ENCODE measurements at regions not wholly inside any gene's neighbourhood (a gene's known extent, or its start where the extent isn't known, plus 50 kb on each side); places are given as distances from the start of the nearest gene placed in this dataset.

GRCh38 chrX:5220421-5220820 is 1008.2 kb downstream of the NLGN4X start:
- Mint-ChIP-seq H3K4me1 (ENCODE audit: low read depth) (no peaks in the 10 kb centered on the region), H3K36me3 (ENCODE audit: insufficient read depth in 2 of 2) (no peaks in the 10 kb centered on the region), H3K4me3 (no peak overlapping the region), H3K27me3 (ENCODE audit: low read depth) (no peaks in the 10 kb centered on the region), H3K27ac (no peak overlapping the region), H3K9me3 (peaks cover 5 to 23% of the 10 kb centered on the region in 2 donors)
- ATAC-seq (replicated peaks in 1 of 2), result no peak
- DNase-seq, result no peak

GRCh38 chrX:5194806-5195205 is 1033.9 kb downstream of the NLGN4X start:
- Mint-ChIP-seq H3K27me3 (ENCODE audit: low read depth) (no peaks in the 10 kb centered on the region), H3K9me3 (peaks cover 1 to 2% of the 10 kb centered on the region in 2 donors), H3K27ac (no peak overlapping the region), H3K4me1 (ENCODE audit: low read depth) (no peaks in the 10 kb centered on the region), H3K36me3 (ENCODE audit: insufficient read depth in 2 of 2) (no peaks in the 10 kb centered on the region), H3K4me3 (no peak overlapping the region)
- no peak for DNase-seq
- no peak for ATAC-seq (replicated peaks in 1 of 2)

GRCh38 chrX:5180135-5180741 is 1048.4 kb downstream of the NLGN4X start:
- Mint-ChIP-seq H3K27me3 (ENCODE audit: low read depth) (no peaks in the 10 kb centered on the region), H3K4me1 (ENCODE audit: low read depth) (no peaks in the 10 kb centered on the region), H3K27ac (no peak overlapping the region), H3K9me3 (peaks cover 6 to 17% of the 10 kb centered on the region in 2 donors), H3K36me3 (ENCODE audit: insufficient read depth in 2 of 2) (no peaks in the 10 kb centered on the region), H3K4me3 (no peak overlapping the region)
- ATAC-seq (replicated peaks in 1 of 2) (no peak), DNase-seq (no peak)

- Mint-ChIP-seq H3K4me3 (no peak overlapping the region), H3K36me3 (ENCODE audit: insufficient read depth in 2 of 2) (no peaks in the 10 kb centered on the region), H3K9me3 (peaks cover 8 to 12% of the 10 kb centered on the region in 2 donors), H3K27me3 (ENCODE audit: low read depth) (no peaks in the 10 kb centered on the region), H3K4me1 (ENCODE audit: low read depth) (no peaks in the 10 kb centered on the region), H3K27ac (no peak overlapping the region)
- ATAC-seq (replicated peaks in 1 of 2) (no peak), DNase-seq (no peak)
Observed at GRCh38 chrX:5176766-5177165, 1051.9 kb downstream of the NLGN4X start.

GRCh38 chrX:5163663-5164062 is 1065.0 kb downstream of the NLGN4X start:
- Mint-ChIP-seq H3K27ac (no peak overlapping the region), H3K4me3 (no peak overlapping the region), H3K27me3 (ENCODE audit: low read depth) (no peaks in the 10 kb centered on the region), H3K9me3 (no peaks in the 10 kb centered on the region), H3K4me1 (ENCODE audit: low read depth) (no peaks in the 10 kb centered on the region), H3K36me3 (ENCODE audit: insufficient read depth in 2 of 2) (no peaks in the 10 kb centered on the region)
- no peak for ATAC-seq (replicated peaks in 1 of 2)
- DNase-seq, result no peak

- no peaks in the 10 kb centered on the region for H3K27me3 Mint-ChIP-seq (ENCODE audit: low read depth)
- ATAC-seq (replicated peaks in 1 of 2) (no peak), DNase-seq (no peak)
- no peaks in the 10 kb centered on the region for H3K36me3 Mint-ChIP-seq (ENCODE audit: insufficient read depth in 2 of 2)
- no peak overlapping the region for H3K4me3 Mint-ChIP-seq
- peaks cover 0 to 1% of the 10 kb centered on the region in 2 donors for H3K9me3 Mint-ChIP-seq
- H3K4me1 Mint-ChIP-seq (ENCODE audit: low read depth), result no peaks in the 10 kb centered on the region
- H3K27ac Mint-ChIP-seq, result no peak overlapping the region
Observed at GRCh38 chrX:5155301-5155700, 1073.4 kb downstream of the NLGN4X start.

- H3K27me3 Mint-ChIP-seq (ENCODE audit: low read depth), result no peaks in the 10 kb centered on the region
- no peak overlapping the region for H3K4me3 Mint-ChIP-seq
- H3K4me1 Mint-ChIP-seq (ENCODE audit: low read depth), result no peaks in the 10 kb centered on the region
- DNase-seq, result no peak
- H3K9me3 Mint-ChIP-seq, result peaks cover 0 to 9% of the 10 kb centered on the region in 2 donors
- peaks cover 0 to 2% of the 10 kb centered on the region in 2 donors for H3K36me3 Mint-ChIP-seq (ENCODE audit: insufficient read depth in 2 of 2)
- no peak overlapping the region for H3K27ac Mint-ChIP-seq
- no peak for ATAC-seq (replicated peaks in 1 of 2)
Observed at GRCh38 chrX:5145957-5146356, 1082.7 kb downstream of the NLGN4X start.

- DNase-seq, result no peak
Observed at GRCh38 chrX:5142644-5143043, 1086.0 kb downstream of the NLGN4X start.

GRCh38 chrX:5122181-5122678 is 1106.4 kb downstream of the NLGN4X start:
- Mint-ChIP-seq H3K9me3 (no peaks in the 10 kb centered on the region), H3K4me3 (no peak overlapping the region), H3K4me1 (ENCODE audit: low read depth) (no peaks in the 10 kb centered on the region), H3K27ac (no peak overlapping the region), H3K27me3 (ENCODE audit: low read depth) (no peaks in the 10 kb centered on the region), H3K36me3 (ENCODE audit: insufficient read depth in 2 of 2) (no peaks in the 10 kb centered on the region)
- DNase-seq (no peak), ATAC-seq (replicated peaks in 1 of 2) (no peak)

More at GRCh38 chrX:5142644-5143043, 1086.0 kb downstream of the NLGN4X start:
- Mint-ChIP-seq H3K4me1 (ENCODE audit: low read depth) (no peaks in the 10 kb centered on the region), H3K9me3 (peaks cover 0 to 5% of the 10 kb centered on the region in 2 donors), H3K27me3 (ENCODE audit: low read depth) (no peaks in the 10 kb centered on the region), H3K4me3 (no peak overlapping the region), H3K27ac (no peak overlapping the region), H3K36me3 (ENCODE audit: insufficient read depth in 2 of 2) (peaks cover 0 to 2% of the 10 kb centered on the region in 2 donors)
- no peak for ATAC-seq (replicated peaks in 1 of 2)

GRCh38 chrX:5117816-5118215 is 1110.9 kb downstream of the NLGN4X start:
- ATAC-seq (replicated peaks in 1 of 2) (no peak), DNase-seq (no peak)
- H3K4me3 Mint-ChIP-seq, result no peak overlapping the region
- H3K27ac Mint-ChIP-seq, result no peak overlapping the region
- H3K27me3 Mint-ChIP-seq (ENCODE audit: low read depth), result no peaks in the 10 kb centered on the region
- no peaks in the 10 kb centered on the region for H3K36me3 Mint-ChIP-seq (ENCODE audit: insufficient read depth in 2 of 2)
- H3K4me1 Mint-ChIP-seq (ENCODE audit: low read depth), result no peaks in the 10 kb centered on the region
- H3K9me3 Mint-ChIP-seq, result peaks cover 0 to 2% of the 10 kb centered on the region in 2 donors

GRCh38 chrX:5113128-5113527 is 1115.5 kb downstream of the NLGN4X start:
- Mint-ChIP-seq H3K27me3 (ENCODE audit: low read depth) (no peaks in the 10 kb centered on the region), H3K36me3 (ENCODE audit: insufficient read depth in 2 of 2) (no peaks in the 10 kb centered on the region), H3K4me1 (ENCODE audit: low read depth) (no peaks in the 10 kb centered on the region), H3K27ac (no peak overlapping the region), H3K4me3 (no peak overlapping the region), H3K9me3 (peaks cover 0 to 2% of the 10 kb centered on the region in 2 donors)
- ATAC-seq (replicated peaks in 1 of 2), result no peak
- no peak for DNase-seq

GRCh38 chrX:5100004-5100403 is 1128.7 kb downstream of the NLGN4X start:
- no peak overlapping the region for H3K27ac Mint-ChIP-seq
- H3K9me3 Mint-ChIP-seq, result peaks cover 0 to 2% of the 10 kb centered on the region in 2 donors
- no peaks in the 10 kb centered on the region for H3K4me1 Mint-ChIP-seq (ENCODE audit: low read depth)
- H3K36me3 Mint-ChIP-seq (ENCODE audit: insufficient read depth in 2 of 2), result no peaks in the 10 kb centered on the region
- ATAC-seq (replicated peaks in 1 of 2) (no peak), DNase-seq (no peak)
- no peak overlapping the region for H3K4me3 Mint-ChIP-seq
- no peaks in the 10 kb centered on the region for H3K27me3 Mint-ChIP-seq (ENCODE audit: low read depth)

- peaks cover 0 to 1% of the 10 kb centered on the region in 2 donors for H3K9me3 Mint-ChIP-seq
- H3K4me3 Mint-ChIP-seq, result no peak overlapping the region
- no peak overlapping the region for H3K27ac Mint-ChIP-seq
- H3K4me1 Mint-ChIP-seq (ENCODE audit: low read depth), result no peaks in the 10 kb centered on the region
- no peak for ATAC-seq (replicated peaks in 1 of 2)
- H3K36me3 Mint-ChIP-seq (ENCODE audit: insufficient read depth in 2 of 2), result no peaks in the 10 kb centered on the region
- no peak for DNase-seq
- no peaks in the 10 kb centered on the region for H3K27me3 Mint-ChIP-seq (ENCODE audit: low read depth)
Observed at GRCh38 chrX:5086388-5086787, 1142.3 kb downstream of the NLGN4X start.

GRCh38 chrX:5084279-5084678 is 1144.4 kb downstream of the NLGN4X start:
- Mint-ChIP-seq H3K27ac (no peak overlapping the region), H3K9me3 (peaks cover 2 to 4% of the 10 kb centered on the region in 2 donors), H3K36me3 (ENCODE audit: insufficient read depth in 2 of 2) (no peaks in the 10 kb centered on the region), H3K27me3 (ENCODE audit: low read depth) (no peaks in the 10 kb centered on the region), H3K4me3 (no peak overlapping the region), H3K4me1 (ENCODE audit: low read depth) (no peaks in the 10 kb centered on the region)
- DNase-seq, result no peak
- no peak for ATAC-seq (replicated peaks in 1 of 2)
